SJCRH30 (cell line): ENCODE measurements at regions not wholly inside any gene's neighbourhood (a gene's known extent, or its start where the extent isn't known, plus 50 kb on each side); places are given as distances from the start of the nearest gene placed in this dataset.

Experiments
- DNase-seq, 2 experiments: peaks; one replicate each; pipeline ENCODE4 v3.0.0-alpha.2; 2015 to 2020
- H3K27ac ChIP-seq: fragments of 250-450 bp; sonication (Bioruptor Pico); 2 replicates; pipeline ENCODE4 v1.5.1; 2020; ENCODE audit warnings: mild to moderate bottlenecking, moderate library complexity
- H3K27me3 ChIP-seq: fragments of 250-450 bp; sonication (Bioruptor Pico); 2 replicates; pipeline ENCODE4 v1.5.1; 2020; ENCODE audit warnings: mild to moderate bottlenecking, moderate library complexity
- H3K36me3 ChIP-seq: fragments of 250-450 bp; sonication (Bioruptor Pico); 2 replicates; pipeline ENCODE4 v1.5.1; 2020; ENCODE audit warnings: mild to moderate bottlenecking, moderate library complexity
- H3K4me1 ChIP-seq: fragments of 250-450 bp; sonication (Bioruptor Pico); 2 replicates; pipeline ENCODE4 v1.5.1; 2020; ENCODE audit warnings: mild to moderate bottlenecking, moderate library complexity
- H3K4me3 ChIP-seq: fragments of 250-450 bp; sonication (Bioruptor Pico); 2 replicates; pipeline ENCODE4 v1.5.1; 2020; ENCODE audit warnings: mild to moderate bottlenecking, moderate library complexity
- H3K9me3 ChIP-seq: fragments of 250-450 bp; sonication (Bioruptor Pico); replicated peaks from 2 replicates; pipeline ENCODE4 v1.5.1; 2020; ENCODE audit warnings: mild to moderate bottlenecking, moderate library complexity

- Histone ChIP-seq H3K27me3 (no peaks in the 10 kb centered on the region), H3K27ac (no peak overlapping the region), H3K4me1 (peaks cover 4% of the 10 kb centered on the region), H3K4me3 (no peak overlapping the region), H3K36me3 (no peaks in the 10 kb centered on the region), H3K9me3 (no peaks in the 10 kb centered on the region)
- DNase-seq: no peak
Measured at GRCh38 chr6:169848946-169849345, 97.5 kb downstream of the ERMARD start.

GRCh38 chr6:169847901-169848311 is 96.5 kb downstream of the ERMARD start:
- no peak overlapping the region for H3K4me3 ChIP-seq
- H3K36me3 ChIP-seq: no peaks in the 10 kb centered on the region
- DNase-seq: no peak
- H3K27me3 ChIP-seq: no peaks in the 10 kb centered on the region
- no peaks in the 10 kb centered on the region for H3K9me3 ChIP-seq
- H3K4me1 ChIP-seq: peaks cover 4% of the 10 kb centered on the region
- H3K27ac ChIP-seq: no peak overlapping the region

- H3K9me3 ChIP-seq: no peaks in the 10 kb centered on the region
- no peaks in the 10 kb centered on the region for H3K36me3 ChIP-seq
- H3K4me3 ChIP-seq: no peak overlapping the region
- no peak overlapping the region for H3K27ac ChIP-seq
- peaks cover 4% of the 10 kb centered on the region for H3K4me1 ChIP-seq
- no peak for DNase-seq
- no peaks in the 10 kb centered on the region; the same call in 1 of the 2 replicates for H3K27me3 ChIP-seq
Measured at GRCh38 chr6:169847141-169847674, 95.8 kb downstream of the ERMARD start.

GRCh38 chr6:169846286-169847056 is 95.0 kb downstream of the ERMARD start:
- no peak for DNase-seq
- no peak overlapping the region for H3K27ac ChIP-seq
- no peaks in the 10 kb centered on the region for H3K9me3 ChIP-seq
- H3K36me3 ChIP-seq: no peaks in the 10 kb centered on the region
- no peaks in the 10 kb centered on the region; the same call in 1 of the 2 replicates for H3K4me1 ChIP-seq
- no peak overlapping the region for H3K4me3 ChIP-seq
- H3K27me3 ChIP-seq: no peaks in the 10 kb centered on the region; the same call in 1 of the 2 replicates

- Histone ChIP-seq H3K9me3 (no peaks in the 10 kb centered on the region), H3K27ac (no peak overlapping the region), H3K27me3 (no peaks in the 10 kb centered on the region; the same call in 1 of the 2 replicates), H3K36me3 (no peaks in the 10 kb centered on the region), H3K4me1 (no peaks in the 10 kb centered on the region), H3K4me3 (no peak overlapping the region)
- DNase-seq: no peak
Measured at GRCh38 chr6:169845426-169846285, 94.2 kb downstream of the ERMARD start.

GRCh38 chr6:169844946-169845345 is 93.5 kb downstream of the ERMARD start:
- Histone ChIP-seq H3K36me3 (no peaks in the 10 kb centered on the region), H3K27me3 (no peaks in the 10 kb centered on the region; the same call in 1 of the 2 replicates), H3K9me3 (no peaks in the 10 kb centered on the region), H3K27ac (no peak overlapping the region), H3K4me1 (no peaks in the 10 kb centered on the region), H3K4me3 (no peak overlapping the region)
- DNase-seq: no peak

GRCh38 chr6:169843991-169844390 is 92.6 kb downstream of the ERMARD start:
- Histone ChIP-seq H3K36me3 (no peaks in the 10 kb centered on the region), H3K9me3 (no peaks in the 10 kb centered on the region), H3K4me3 (no peak overlapping the region), H3K27ac (no peak overlapping the region), H3K4me1 (no peaks in the 10 kb centered on the region), H3K27me3 (no peaks in the 10 kb centered on the region; the same call in 1 of the 2 replicates)
- DNase-seq: no peak

- no peaks in the 10 kb centered on the region for H3K36me3 ChIP-seq
- DNase-seq: no peak
- no peak overlapping the region for H3K27ac ChIP-seq
Measured at GRCh38 chr6:169843110-169843509, 91.7 kb downstream of the ERMARD start.

GRCh38 chr6:169841907-169842606 is 90.6 kb downstream of the ERMARD start:
- H3K27ac ChIP-seq: no peak overlapping the region
- no peaks in the 10 kb centered on the region; the same call in 1 of the 2 replicates for H3K27me3 ChIP-seq

More at GRCh38 chr6:169843110-169843509, 91.7 kb downstream of the ERMARD start:
- no peaks in the 10 kb centered on the region for H3K4me1 ChIP-seq
- no peak overlapping the region for H3K4me3 ChIP-seq
- no peaks in the 10 kb centered on the region for H3K9me3 ChIP-seq
- no peaks in the 10 kb centered on the region; the same call in 1 of the 2 replicates for H3K27me3 ChIP-seq

GRCh38 chr6:169841251-169841650 is 89.8 kb downstream of the ERMARD start:
- Histone ChIP-seq H3K36me3 (no peaks in the 10 kb centered on the region), H3K9me3 (no peaks in the 10 kb centered on the region), H3K4me3 (no peak overlapping the region), H3K27ac (no peak overlapping the region), H3K4me1 (no peaks in the 10 kb centered on the region), H3K27me3 (no peaks in the 10 kb centered on the region; the same call in 1 of the 2 replicates)
- no peak for DNase-seq

More at GRCh38 chr6:169841907-169842606, 90.6 kb downstream of the ERMARD start:
- no peaks in the 10 kb centered on the region for H3K4me1 ChIP-seq
- no peaks in the 10 kb centered on the region for H3K36me3 ChIP-seq
- H3K9me3 ChIP-seq: no peaks in the 10 kb centered on the region
- DNase-seq: no peak
- H3K4me3 ChIP-seq: no peak overlapping the region

- Histone ChIP-seq H3K4me3 (no peak overlapping the region), H3K9me3 (no peaks in the 10 kb centered on the region), H3K27me3 (no peaks in the 10 kb centered on the region; the same call in 1 of the 2 replicates), H3K36me3 (no peaks in the 10 kb centered on the region), H3K4me1 (no peaks in the 10 kb centered on the region), H3K27ac (no peak overlapping the region)
- DNase-seq: no peak
Measured at GRCh38 chr6:169839898-169840631, 88.6 kb downstream of the ERMARD start.

- H3K9me3 ChIP-seq: no peaks in the 10 kb centered on the region
- no peaks in the 10 kb centered on the region for H3K4me1 ChIP-seq
- no peak for DNase-seq
- H3K27ac ChIP-seq: no peak overlapping the region
- no peaks in the 10 kb centered on the region for H3K36me3 ChIP-seq
- no peaks in the 10 kb centered on the region; the same call in 1 of the 2 replicates for H3K27me3 ChIP-seq
- H3K4me3 ChIP-seq: no peak overlapping the region
Measured at GRCh38 chr6:169839493-169839892, 88.1 kb downstream of the ERMARD start.

- no peaks in the 10 kb centered on the region for H3K9me3 ChIP-seq
- H3K4me3 ChIP-seq: no peak overlapping the region
- H3K27ac ChIP-seq: no peak overlapping the region
- H3K4me1 ChIP-seq: no peaks in the 10 kb centered on the region
- no peaks in the 10 kb centered on the region; the same call in 1 of the 2 replicates for H3K27me3 ChIP-seq
- H3K36me3 ChIP-seq: no peaks in the 10 kb centered on the region
- no peak for DNase-seq
Measured at GRCh38 chr6:169839029-169839481, 87.6 kb downstream of the ERMARD start.
